Body of pancreas (tissue), 4 donors: ENCODE measurements at regions not wholly inside any gene's neighbourhood (a gene's known extent, or its start where the extent isn't known, plus 50 kb on each side); places are given as distances from the start of the nearest gene placed in this dataset.

Experiments
- POLR2A ChIP-seq, 3 donors: fragments of 450-650 bp; IDR thresholded peaks; one replicate each; pipeline ENCODE4 v1.6.1; 2016; ENCODE audit warnings: antibody characterized with exemption in 3 of 3, mild to moderate bottlenecking in 2 of 3
- TF ChIP-seq, protein P1 (sequence below), 7 experiments: fragments of 450-650 bp in 4 of 7; fragments of 200-600 bp in 3 of 7; sonication (generic) in 3 of 7; IDR thresholded peaks; one replicate each; pipeline ENCODE4 v1.5.1; 2016 to 2019; ENCODE audit warnings: antibody characterized with exemption in 7 of 7

DNA sequence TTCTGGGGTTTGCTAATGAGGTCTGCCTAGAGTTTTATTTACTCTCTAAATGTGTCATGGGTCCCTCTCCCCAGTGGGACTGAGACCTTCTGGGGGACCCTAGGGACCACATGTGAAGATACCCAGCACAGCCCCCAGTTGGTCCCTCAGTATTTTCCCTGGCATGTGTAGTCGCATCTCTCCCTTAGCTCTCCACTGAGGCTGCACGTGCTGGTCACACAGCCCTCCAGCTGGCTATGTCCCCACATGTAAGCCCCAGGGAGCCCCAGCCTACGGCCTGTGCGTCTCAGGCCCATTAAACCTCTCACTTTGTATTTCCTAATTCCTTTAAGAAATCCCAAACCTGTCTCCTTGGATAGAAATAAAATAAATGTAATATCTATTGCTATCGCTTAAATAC is 189.6 kb upstream of the TSHZ3 start:
- TF ChIP-seq, protein P1, sequence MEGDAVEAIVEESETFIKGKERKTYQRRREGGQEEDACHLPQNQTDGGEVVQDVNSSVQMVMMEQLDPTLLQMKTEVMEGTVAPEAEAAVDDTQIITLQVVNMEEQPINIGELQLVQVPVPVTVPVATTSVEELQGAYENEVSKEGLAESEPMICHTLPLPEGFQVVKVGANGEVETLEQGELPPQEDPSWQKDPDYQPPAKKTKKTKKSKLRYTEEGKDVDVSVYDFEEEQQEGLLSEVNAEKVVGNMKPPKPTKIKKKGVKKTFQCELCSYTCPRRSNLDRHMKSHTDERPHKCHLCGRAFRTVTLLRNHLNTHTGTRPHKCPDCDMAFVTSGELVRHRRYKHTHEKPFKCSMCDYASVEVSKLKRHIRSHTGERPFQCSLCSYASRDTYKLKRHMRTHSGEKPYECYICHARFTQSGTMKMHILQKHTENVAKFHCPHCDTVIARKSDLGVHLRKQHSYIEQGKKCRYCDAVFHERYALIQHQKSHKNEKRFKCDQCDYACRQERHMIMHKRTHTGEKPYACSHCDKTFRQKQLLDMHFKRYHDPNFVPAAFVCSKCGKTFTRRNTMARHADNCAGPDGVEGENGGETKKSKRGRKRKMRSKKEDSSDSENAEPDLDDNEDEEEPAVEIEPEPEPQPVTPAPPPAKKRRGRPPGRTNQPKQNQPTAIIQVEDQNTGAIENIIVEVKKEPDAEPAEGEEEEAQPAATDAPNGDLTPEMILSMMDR (IDR thresholded peaks at IDR 0.05): no peak
- TF ChIP-seq POLR2A (IDR thresholded peaks at IDR 0.05): no peak
